ENCODE measurements at regions not wholly inside any gene's neighbourhood (a gene's known extent, or its start where the extent isn't known, plus 50 kb on each side); places are given as distances from the start of the nearest gene placed in this dataset.
"Not testable (repeated sequence)": the region's sequence is repeated elsewhere in the genome, so short reads cannot be mapped to it uniquely, and the experiment has no call there.

DNA sequence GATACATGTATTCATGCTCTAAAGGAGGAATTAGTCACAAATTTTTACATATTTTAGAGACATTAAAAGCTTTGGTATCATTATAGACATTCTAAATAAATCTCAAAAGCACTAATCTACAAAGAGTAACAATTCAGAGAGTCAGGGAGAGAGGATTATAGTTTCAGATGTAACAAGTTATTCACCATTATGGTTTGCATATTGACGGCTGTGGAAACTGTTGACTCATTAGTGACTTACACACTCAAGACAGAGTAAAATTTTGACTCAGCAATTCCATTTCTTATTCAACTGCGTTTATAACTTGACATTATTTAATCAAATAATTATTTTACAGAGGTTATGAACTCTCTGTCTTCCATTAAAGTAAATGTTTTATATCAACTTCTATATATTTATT is 95.4 kb upstream of the SEMA3C start:
- DNase-seq (ENCODE audit: extremely low read depth, low read depth) = no peak

DNA sequence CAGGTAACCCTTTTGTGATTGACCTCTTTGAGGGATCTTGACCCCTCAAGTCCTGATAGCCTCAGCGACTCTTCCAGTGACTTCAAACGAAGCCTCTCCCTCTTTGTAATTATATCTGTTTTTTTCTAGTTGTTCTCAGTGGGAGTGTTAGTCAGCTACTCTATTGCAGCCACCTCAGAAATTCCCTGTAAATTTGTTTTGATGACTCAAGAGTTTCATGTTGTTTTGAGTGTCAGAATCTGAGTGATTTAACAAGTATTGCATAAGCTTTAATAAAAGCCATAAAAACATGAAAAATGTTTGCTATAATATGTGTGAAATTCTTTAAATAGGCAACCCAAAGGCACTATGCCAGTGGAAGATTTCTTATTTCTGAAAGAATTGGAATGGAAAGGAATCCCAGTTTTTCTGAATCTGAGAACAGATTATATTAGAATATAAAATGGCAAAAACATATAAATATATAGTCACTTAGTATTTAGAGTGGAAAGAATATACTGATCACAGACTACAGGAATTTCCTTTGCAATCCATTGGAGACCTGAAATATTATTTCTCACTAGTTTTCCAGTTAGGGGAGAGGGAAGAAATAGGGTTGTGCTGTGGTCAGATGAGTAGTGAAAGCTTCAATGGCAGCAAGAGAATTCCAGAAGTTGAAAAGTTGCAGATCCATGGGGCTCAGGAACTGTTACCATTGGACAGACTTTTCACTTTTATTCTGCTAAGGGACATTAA is 94.4 kb upstream of the SEMA3C start:
- peak; percentile 81 for DNase-seq (ENCODE audit: extremely low read depth, low read depth)

DNA sequence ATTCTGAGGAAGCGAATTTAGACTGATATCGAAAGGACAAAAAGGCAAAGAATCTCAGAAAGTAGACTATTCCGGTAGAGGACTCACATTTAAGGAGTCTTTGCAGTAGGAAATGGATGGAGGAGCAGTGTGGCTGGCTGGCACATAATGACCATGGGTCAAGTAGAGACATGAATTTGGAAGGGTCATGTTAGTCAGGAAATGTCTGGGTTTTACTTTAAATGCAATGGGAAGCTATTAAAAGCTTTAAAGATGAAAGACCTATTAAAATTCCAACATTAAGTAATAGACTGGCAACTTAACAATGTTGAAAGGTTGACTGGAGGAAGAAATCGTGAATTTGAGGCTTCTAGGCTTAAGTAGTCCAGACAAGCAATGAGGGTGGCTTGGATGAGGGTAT is 90.0 kb upstream of the SEMA3C start:
- no peak for DNase-seq (ENCODE audit: extremely low read depth, low read depth)

DNA sequence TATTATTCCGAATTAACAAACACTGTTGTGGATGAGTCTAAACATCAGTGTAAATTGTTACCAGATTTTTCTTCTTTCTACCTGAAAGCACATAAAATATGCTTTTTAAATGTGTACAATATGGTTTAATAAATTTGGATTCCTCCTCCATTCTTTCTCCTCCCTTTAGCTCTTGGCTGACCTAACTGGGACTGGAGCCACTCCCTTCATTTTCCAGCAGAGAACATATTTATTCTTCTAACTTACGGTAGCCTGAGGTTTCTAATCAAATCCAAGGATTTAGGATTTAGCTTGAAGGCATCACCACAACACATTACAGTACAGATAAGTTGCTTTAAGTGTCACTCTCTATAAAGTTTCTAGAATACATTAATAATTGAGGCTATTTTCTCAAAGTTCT is 88.2 kb upstream of the SEMA3C start:
- no peak for DNase-seq (ENCODE audit: extremely low read depth, low read depth)

DNA sequence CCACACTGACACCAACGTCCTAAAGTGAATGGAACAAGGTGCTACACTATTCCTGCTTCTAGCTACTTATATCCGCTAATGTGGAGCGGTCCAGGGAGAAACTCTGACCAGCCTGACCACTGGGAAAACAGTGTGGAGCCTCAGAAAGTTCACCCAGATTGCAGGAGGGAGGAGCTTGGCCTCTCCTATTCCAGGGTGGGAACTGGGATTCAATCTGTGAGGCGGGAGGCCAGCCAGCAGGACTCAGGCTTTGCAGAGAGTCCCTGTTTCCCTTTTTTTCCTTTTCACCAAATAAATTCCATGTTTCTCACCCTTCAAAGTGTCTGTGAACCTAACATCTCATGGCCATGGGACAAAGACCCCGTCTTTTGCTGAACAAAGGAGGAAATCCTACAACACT is 86.4 kb upstream of the SEMA3C start:
- DNase-seq (ENCODE audit: extremely low read depth, low read depth) = no peak

DNA sequence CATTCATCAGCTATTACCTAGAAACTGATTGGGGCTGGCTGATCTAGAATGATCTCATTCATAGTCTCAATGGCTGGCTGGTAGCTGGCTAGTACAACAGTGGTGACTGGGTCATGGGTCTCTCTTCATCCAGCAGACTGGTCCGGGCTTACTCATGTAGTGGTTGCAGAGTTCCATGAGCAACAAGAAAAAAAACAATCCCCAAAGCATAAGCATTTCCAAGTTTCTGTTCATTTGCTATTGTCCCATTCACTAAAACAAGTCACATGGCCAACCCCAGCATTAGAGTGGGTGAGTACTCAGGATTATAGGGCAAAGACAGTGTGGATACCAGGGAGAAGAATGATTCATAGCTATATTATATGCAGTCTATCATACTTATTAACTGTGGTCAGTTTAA is 85.2 kb upstream of the SEMA3C start:
- DNase-seq (ENCODE audit: extremely low read depth, low read depth) = no peak

DNA sequence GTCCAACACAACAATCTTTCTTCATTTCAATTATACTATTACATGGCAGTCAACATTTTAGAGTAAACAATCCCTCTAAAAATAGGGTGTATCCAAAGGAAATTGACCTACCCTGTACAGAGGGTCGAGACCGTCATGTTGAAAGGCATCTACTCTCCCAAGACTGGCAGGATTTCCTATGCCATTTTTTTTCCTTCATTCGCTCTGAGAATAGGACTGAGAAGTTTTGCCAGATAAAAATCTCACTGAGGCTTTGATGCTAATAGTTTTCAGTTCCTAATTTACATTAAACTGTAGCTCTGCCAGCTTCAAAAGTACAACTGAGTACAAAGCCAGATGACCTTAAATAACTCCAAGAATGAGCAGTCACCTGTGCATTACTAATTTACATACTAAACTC is 84.5 kb upstream of the SEMA3C start:
- no peak for DNase-seq (ENCODE audit: extremely low read depth, low read depth)

DNA sequence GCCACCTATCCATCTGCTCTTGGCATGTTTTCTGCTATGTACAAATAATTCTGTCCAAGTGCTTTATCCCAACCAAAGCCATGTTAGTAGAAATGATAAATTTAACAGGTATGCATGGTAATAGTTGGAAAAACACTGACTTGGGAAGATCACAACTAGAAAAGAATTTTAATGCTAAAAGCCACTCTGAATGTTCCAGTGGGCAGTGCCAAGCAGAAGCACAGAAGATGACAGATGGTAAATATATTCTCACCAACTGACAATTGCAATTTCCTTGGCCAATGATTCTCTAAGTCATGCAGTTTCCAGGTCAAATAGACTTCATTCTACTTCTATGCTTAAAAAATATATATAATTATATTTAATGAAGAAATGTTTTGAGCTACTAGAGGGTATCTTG is 83.6 kb upstream of the SEMA3C start:
- no peak for DNase-seq (ENCODE audit: extremely low read depth, low read depth)

DNA sequence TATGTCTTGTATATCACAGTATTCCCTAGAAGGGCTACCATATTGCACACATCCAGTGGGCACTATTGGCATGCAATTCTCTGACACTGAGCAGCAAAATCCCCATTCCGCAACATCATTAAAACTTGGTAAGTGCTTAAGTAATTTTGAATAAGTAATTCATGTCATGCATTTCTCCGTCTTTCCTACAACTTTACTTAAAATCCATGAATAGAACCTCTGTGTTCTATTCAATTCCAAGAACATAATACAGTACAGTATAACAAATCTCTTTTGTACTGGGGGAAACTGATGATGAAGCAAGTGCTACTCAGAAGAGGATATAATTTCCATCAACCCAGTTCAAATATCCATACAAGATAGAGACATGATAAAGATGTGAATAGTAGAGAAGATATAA is 80.9 kb upstream of the SEMA3C start:
- DNase-seq (ENCODE audit: extremely low read depth, low read depth) = no peak

DNA sequence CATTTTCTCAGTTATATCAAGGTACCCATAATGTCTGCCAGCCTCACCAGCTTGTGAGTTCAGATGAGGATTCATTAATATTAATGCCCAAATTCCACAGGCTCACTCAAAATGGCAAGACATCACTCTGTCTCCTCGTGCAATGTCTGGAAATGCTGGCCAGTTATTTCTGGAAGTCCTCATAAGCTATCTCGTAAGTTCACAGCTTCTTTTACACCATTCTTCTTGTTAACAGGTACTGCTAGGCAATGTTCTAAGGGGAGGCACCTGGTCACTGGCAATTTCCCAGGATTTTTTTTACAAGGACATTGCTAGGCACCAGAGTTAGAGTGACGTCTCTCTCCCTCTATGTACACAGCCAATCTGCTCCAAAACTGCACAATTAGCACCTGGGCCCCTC is 80.2 kb upstream of the SEMA3C start:
- no peak for DNase-seq (ENCODE audit: extremely low read depth, low read depth)

DNA sequence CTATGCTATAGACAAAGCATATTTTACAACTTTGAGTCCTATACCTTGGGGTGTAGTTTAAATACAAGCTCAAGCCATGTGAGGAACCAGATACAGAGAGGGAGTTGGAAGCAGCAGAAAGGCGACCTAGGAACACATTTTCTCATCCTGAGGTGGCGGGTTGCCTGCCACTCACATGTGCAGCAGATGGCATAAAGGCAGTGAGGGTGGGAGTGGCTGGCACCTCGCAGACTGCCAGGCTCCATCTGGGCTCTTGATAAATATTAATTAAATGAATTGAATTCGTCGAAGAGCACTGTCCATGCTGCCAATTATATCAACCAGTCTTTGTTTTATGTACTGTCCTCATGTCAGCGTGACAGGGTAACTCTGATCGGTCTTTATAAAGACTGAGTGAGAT is 79.0 kb upstream of the SEMA3C start:
- DNase-seq (ENCODE audit: extremely low read depth, low read depth) = no peak

DNA sequence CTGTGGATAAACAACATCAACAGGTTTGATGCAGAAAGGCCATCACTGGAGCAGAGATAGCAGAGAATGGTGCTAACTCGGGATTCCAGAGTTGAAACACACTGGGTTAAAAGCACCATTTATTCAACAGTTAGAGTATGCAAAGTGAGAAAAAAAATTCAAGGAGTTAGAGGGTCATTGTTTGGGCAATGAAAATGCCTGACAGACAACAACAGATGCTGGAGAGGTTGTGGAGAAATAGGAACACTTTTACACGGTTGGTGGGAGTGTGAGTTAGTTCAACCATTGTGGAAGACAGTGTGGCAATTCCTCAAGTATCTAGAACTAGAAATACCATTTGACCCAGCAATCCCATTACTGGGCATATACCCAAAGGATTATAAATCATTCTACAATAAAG is 77.4 kb upstream of the SEMA3C start:
- DNase-seq (ENCODE audit: extremely low read depth, low read depth) = not testable (repeated sequence)

DNA sequence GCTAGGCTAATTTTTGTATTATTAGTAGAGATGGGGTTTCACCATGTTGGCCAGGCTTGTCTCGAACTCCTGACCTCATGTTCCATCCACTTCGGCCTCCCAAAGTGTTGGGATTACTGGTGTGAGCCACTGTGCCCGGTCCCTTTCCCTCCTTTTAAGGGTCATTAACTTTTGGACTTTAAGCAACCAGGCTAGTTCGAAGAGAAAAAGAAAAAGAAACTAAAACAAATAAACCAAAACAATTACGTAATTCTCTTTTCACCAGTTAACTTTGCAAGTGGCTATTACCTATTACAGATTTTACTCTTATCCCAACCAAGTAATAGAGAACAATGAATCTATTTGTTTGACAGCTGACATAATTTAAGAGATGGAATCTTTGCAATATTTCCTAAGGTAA is 72.8 kb upstream of the SEMA3C start:
- DNase-seq (ENCODE audit: extremely low read depth, low read depth) = no peak

DNA sequence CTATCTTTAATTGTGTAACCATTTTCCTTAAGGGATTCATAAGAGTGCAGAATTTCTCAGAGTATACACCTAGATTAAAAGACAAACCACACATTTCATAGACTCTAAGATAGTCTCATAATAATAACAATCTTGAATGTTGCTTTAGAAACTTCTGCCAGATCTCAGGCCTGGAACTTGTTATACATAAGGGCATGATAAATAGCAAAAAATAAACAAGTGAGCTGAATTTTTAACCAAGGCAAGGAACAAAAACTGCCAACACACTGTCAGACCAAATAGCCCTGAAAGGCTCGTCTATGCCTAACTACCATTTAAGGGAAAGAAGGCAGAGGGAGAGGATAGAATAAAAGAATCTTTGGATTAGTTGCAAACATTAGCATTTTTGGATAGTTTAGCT is 65.8 kb upstream of the SEMA3C start:
- no peak for DNase-seq (ENCODE audit: extremely low read depth, low read depth)

DNA sequence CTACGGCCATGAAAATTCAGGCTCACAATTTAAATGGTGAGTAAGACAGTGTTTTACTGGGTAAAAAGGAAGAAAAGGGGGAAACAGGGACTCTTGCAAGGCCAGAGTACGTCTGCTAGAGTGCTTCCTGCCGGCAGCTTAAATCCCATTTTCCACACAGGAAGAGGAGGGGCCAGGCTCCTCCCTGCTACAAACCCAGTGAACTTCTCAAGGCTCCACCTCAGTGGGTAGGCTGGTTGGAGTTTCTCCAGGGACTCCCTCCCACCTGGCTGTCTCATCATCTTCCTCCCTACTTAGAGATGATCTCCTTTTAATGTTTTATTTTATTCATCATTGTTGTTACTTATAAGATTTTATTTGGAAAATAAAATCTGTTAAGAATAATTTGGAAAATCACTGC is 62.6 kb upstream of the SEMA3C start:
- DNase-seq (ENCODE audit: extremely low read depth, low read depth) = no peak

DNA sequence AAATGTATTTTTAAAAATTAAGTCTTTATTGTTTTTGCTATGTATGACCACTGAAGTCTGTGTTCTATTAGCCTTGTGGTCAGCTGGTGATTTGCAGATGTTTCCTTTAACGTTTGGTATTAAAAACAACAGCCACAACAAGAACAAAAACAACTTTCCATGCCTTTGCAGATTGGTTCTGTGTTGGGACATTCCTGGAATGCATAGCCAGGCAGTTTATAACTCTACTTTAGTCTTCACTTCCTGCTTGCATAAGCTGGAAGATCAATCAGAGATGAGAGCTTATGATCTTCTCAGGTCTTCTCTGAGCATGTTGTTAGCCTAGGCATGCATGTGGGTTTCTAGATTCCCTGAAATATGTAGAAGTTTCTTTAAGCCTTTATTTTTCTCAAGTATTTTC is 58.9 kb upstream of the SEMA3C start:
- no peak for DNase-seq (ENCODE audit: extremely low read depth, low read depth)

DNA sequence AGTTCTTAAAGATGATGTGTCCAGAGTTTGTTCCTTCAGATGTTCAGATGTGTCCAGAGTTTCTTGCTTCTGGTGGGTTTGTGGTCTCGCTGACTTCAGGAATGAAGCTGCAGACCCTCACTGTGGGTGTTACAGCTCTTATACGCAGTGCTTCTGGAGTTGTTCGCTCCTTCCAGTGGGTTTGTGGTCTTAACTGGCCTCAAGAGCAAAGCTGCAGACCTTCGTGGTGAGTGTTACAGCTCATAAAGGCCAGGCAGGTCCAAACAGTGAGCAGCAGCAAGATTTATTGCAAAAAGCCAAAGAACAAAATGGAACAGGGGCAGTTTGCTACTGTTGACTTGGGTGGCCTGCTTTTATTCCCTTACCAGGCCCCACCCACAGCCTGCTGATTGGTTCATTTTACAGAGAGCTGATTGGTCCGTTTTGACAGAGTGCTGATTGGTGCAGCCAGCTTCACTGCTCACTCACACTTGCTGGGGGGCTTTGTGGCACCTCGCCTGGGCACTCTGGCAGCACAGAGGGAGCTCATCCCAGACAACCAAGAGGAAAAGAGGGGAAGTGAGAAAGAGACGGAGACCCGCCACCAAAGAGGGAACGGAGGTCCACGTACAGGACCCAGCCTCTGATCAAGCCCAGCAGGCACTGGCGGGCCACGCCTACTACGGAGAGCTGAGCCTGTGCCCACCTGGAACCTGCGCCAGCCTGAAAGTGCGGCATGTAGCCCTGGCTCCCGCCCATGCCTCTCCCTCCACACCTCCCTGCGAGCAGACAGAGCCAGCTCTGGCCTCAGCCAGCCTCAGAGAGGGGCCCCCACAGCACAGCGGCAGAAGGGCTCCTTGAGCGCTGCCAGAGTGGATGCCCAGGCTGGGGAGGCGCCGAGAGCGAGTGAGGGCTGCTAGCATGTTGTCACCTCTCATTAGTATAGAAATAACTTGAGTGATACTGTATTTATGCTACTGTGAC is 55.8 kb upstream of the SEMA3C start:
- DNase-seq (ENCODE audit: extremely low read depth, low read depth) = no peak

DNA sequence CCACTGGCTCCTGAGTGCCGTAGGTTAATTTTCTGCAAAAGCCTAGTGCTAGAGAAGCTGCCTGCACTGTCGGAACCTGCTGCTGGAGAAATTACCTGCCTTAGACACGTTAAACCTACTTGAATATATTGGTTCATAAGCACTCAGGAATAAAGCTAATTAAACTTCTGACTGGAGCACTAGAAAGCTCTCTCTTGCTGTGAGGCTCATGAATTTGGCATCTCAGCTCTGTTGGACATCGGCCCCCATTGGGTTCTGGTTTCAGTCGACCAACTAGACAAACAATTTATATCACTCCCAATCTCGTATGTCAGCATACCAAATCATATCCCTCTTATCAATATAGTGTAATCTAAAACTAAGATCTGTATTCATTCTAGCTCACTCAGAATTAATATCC is 52.4 kb upstream of the SEMA3C start:
- no peak for DNase-seq (ENCODE audit: extremely low read depth, low read depth)

Data from NCI-H460 (cell line).